Left ventricle myocardium superior (tissue), 1 donor: ENCODE measurements at regions not wholly inside any gene's neighbourhood (a gene's known extent, or its start where the extent isn't known, plus 50 kb on each side); places are given as distances from the start of the nearest gene placed in this dataset.
A peak's percentile ranks its signal among the peaks of the same experiment; 100 is the strongest.
"Not testable (repeated sequence)": the region's sequence is repeated elsewhere in the genome, so short reads cannot be mapped to it uniquely, and the experiment has no call there.

Experiments
- ATAC-seq: fragments of 200-7000 bp; cut with Tn5 transposase; one replicate; pipeline ENCODE4 v1.9.1; 2020; ENCODE audit warnings: mild to moderate bottlenecking, moderate library complexity
- DNase-seq: peaks from one replicate; pipeline ENCODE4 v3.0.0-alpha.2; 2020
- intact Hi-C: fragments of 100-400 bp; cut with micrococcal nuclease; formaldehyde crosslinking; loops from one replicate; pipeline ENCODE4 v1.11.0; 2022
- donor health status: DM: no; HTN: yes; CAD: no; lungs with severe emphysema.

GRCh38 chr4:100690812-100691211 lies 173.0 kb upstream of the EMCN start:
- intact Hi-C loops, result no loop called here
- DNase-seq, result no peak
- ATAC-seq, result no peak

DNA sequence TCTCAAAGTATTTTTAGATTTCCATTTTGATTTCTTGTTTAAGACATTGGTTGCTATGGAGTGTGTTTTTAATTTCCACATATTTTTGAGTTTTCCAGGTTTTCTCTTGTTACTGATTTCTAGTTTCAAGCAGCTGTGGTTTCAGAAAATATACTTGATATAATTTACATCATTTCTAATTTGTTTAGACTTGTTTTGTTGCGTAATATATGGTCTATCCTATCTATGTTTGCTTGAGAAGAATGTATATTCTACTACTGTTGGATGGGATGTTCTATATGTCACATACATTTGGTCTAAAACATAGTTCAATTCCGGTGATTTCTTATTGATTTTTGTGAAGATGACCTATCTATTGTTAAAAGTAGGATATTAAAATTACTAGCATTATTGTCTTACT lies 170.5 kb upstream of the EMCN start:
- DNase-seq (no peak), ATAC-seq (no peak)
- intact Hi-C loops, result no loop called here

DNA sequence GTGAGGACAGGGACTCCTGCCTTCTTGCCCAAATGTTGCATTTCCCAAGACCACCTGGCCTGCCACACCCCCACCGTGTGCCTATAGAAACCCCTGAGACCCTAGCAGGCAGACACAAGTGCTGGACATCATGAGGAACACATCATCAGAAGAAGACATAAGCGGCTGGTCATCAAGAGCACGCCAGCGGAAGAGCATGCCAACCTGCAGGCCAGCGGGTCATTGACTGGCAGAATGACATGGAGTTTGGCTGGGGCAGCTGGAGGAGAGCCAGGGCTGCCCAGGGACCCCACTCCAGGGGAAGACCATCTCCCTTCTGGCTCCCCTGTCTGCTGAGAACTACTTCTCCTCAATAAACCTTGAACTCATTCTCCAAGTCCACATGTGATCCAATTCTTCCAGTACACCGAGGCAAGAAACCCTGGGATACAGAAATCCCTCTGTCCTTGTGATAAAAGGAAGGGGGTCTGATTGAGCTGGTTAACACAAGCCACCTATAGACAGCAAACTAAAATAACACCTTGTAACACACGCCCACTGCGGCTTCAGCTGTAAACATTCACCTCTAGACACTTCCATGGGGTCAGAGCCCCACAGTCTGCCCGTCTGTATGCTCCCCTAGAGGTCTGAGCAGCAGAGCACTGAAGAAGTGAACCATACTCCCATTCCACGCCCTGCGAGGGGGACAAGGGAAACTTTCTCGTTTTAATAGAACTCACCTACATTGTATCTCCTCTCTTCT lies 164.8 kb upstream of the EMCN start:
- no peak for ATAC-seq
- intact Hi-C loops, result no loop called here
- no peak for DNase-seq

GRCh38 chr4:100681289-100681688 lies 163.5 kb upstream of the EMCN start:
- intact Hi-C loops, result no loop called here
- ATAC-seq, result no peak
- DNase-seq, result no peak

DNA sequence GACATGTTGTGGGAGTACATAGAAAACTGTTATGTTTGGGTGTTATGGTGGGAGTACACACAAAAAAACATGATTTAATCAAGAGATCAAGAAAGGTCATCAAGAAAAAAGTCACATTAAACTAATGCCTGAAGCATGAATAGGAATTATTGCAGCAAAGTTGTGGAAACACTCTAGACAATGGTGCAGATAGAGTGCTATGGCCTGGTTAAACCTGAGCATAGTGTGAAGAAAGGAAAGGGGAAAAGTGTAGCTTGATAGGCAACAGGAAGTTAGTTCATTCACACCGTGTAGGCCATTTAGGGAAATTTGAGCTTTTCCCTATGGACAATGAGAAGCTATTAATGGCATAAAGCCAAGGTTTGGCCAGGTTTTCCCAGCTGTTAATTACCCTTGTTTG lies 162.1 kb upstream of the EMCN start:
- ATAC-seq (no peak), DNase-seq (no peak)
- intact Hi-C loops, result no loop called here

DNA sequence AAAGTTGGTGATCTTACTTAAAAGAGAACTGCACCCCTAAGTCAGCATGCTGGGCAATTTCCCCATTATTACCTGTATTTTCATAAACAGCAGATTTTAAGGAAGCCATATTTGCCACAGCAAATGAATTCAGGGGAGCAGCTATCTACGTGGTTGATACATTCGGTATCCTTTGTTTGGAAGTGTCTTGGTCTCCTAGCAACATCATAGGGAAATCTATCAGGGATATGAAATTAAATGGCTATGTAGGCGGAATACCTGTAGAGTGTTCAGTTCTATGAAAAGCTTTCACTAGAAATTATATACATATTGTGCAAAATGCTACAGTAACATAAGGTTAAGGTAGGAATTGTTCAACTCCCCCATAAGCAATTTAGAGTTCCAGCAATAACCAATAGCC lies 157.2 kb upstream of the EMCN start:
- intact Hi-C loops, result no loop called here
- DNase-seq (no peak), ATAC-seq (no peak)

DNA sequence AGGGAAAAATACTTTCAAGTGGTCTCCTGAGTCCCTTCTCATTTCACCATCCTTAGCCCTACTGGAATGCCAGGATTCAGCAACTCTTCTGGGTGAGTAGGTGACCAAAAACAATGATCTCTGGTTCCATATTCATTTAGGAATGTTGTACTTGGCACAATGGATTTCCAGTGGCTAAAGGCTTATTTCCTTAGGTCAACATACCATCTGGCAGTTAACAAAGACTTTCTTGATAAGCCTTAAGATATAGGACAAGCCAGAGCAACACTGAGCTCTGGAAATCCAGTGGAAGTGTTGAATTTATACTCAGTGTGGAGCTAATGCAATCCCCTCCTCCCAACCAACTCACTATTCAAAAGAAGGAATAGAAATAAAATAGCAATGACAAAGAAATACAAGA lies 139.4 kb upstream of the EMCN start:
- intact Hi-C loops, result no loop called here
- ATAC-seq, result peak; percentile 34
- DNase-seq, result no peak

GRCh38 chr4:100651499-100652175 lies 133.8 kb upstream of the EMCN start:
- ATAC-seq, result no peak
- intact Hi-C loops, result no loop called here
- DNase-seq, result no peak

GRCh38 chr4:100649417-100649816 lies 131.6 kb upstream of the EMCN start:
- ATAC-seq (peak; percentile 32), DNase-seq (no peak)
- intact Hi-C loops, result no loop called here

GRCh38 chr4:100644150-100644549 lies 126.3 kb upstream of the EMCN start:
- DNase-seq, result no peak
- intact Hi-C loops, result no loop called here
- no peak for ATAC-seq

DNA sequence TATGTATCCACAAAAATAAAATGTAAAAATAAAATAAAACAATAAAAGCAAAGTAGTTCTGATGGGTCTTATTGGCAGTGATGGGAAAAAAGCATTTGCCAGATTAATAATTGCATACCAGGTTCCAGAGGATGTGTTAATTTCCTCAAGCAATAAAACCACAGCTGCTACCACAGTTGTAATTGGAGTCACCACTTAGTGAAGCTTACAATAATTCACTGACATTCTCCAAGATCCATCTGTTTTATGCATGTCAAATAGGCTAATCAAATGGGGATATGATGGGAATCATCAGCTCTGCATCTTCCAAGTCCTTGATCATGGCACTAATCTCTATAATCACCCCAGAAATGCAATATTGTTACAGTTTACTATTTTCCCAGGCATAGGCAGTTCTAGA lies 123.5 kb upstream of the EMCN start:
- no peak for ATAC-seq
- intact Hi-C loops, result no loop called here
- no peak for DNase-seq

GRCh38 chr4:100635899-100636298 lies 118.1 kb upstream of the EMCN start:
- no peak for ATAC-seq
- no peak for DNase-seq
- intact Hi-C loops, result no loop called here

DNA sequence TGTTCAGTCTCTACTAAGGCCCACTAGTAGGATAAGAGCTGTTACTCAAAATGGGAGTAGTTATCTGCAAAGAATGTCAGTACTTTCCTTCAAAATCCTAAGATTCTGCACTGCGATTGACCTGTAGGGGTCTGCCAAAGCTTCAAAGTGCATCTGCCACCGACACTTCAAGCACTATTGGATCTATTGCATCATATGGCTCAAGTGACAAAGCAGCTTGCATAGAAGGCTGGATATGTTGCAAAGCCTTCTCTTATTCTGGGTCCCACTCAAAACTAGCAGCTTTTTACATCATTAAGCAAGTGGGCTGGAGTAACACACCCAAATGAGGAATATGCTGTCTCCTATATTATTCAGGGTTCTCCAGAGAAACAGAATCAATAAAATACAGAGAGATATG lies 115.4 kb upstream of the EMCN start:
- no peak for DNase-seq
- intact Hi-C loops, result no loop called here
- ATAC-seq, result no peak

GRCh38 chr4:100632163-100632562 lies 114.3 kb upstream of the EMCN start:
- peak; percentile 43 for ATAC-seq
- no peak for DNase-seq
- intact Hi-C loops, result no loop called here

- no peak for ATAC-seq
- no peak for DNase-seq
Measured at GRCh38 chr4:100631281-100631968, 113.6 kb upstream of the EMCN start.

GRCh38 chr4:100630341-100630740 lies 112.5 kb upstream of the EMCN start:
- ATAC-seq (no peak), DNase-seq (no peak)
- intact Hi-C loops, result no loop called here

More at GRCh38 chr4:100631281-100631968, 113.6 kb upstream of the EMCN start:
- intact Hi-C loops, result no loop called here

DNA sequence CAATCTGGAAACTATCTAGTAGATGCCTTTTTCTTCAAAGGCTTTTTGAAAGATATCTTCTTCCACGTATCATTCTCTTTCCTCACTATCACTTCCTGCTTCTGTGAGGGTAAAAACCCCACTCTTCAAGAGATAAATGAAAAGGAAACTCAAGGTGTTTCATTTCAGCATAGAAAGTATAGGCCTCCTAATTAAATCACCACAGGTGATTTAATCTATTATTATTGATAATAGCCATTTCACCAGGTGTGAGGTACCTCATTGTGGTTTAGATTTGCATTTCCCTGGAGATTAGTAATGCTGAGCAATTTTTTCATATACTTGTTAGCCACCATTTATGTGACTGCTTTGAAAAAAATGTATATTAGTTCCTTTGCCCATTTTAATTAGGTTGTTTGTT lies 92.0 kb upstream of the EMCN start:
- no peak for DNase-seq
- no peak for ATAC-seq
- intact Hi-C loops, result no loop called here

DNA sequence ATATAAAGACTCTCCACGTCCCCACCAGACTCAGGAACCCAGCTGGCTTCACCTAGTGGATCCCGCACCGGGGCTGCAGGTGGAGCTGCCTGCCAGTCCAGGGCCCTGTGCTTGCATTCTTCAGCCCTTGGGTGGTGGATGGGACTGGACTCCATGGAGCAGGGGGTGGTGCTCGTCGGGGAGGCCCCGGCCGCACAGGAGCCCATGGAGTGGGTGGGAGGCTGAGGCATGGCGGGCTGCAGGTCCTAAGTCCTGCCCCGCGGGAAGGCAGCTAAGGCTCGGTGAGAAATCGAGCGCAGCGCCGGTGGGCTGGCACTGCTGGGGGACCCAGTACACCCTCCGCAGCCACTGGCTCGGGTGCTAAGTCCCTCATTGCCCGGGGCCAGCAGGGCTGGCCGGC lies 90.8 kb upstream of the EMCN start:
- DNase-seq, intact Hi-C loops, ATAC-seq: not testable (repeated sequence)

- ATAC-seq, result no peak
Measured at GRCh38 chr4:100605144-100605543, 87.3 kb upstream of the EMCN start.

GRCh38 chr4:100593935-100594334 lies 76.1 kb upstream of the EMCN start:
- ATAC-seq (no peak), DNase-seq (no peak)

More at GRCh38 chr4:100605144-100605543, 87.3 kb upstream of the EMCN start:
- DNase-seq, result no peak
- intact Hi-C loops, result no loop called here

More at GRCh38 chr4:100593935-100594334, 76.1 kb upstream of the EMCN start:
- intact Hi-C loops, result no loop called here
